ENCODE measurements at regions not wholly inside any gene's neighbourhood (a gene's known extent, or its start where the extent isn't known, plus 50 kb on each side); places are given as distances from the start of the nearest gene placed in this dataset.

- no peak for TF ChIP-seq CTCF (IDR thresholded peaks at IDR 0.05)
Observed at GRCh38 chr4:100023800-100024199, 73.7 kb upstream of the H2AZ1 start.

DNA sequence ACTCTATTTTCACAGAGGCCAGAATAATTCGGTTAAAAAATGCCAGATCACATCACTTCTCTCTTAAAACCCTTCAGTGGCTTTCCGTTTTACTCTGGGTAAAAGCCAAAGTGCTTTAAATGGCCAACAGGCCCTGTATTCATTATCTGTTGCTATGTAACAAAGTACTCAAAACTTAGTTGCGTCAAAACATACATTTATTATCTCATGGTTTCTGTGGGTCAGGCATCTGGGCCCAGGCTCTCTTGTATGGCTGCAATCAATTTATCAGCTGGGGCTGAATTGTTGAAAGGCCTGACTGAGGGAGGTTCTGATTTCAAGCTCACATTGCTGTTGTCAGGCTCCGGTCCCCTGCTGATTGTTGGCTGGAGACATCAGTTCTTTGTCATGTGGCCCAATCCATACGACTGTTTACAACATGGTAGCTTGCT lies 72.7 kb upstream of the H2AZ1 start:
- no peak for DNase-seq (ENCODE audit: low spot score)
- no peaks in the 10 kb centered on the region for H3K27me3 ChIP-seq
- H3K36me3 ChIP-seq: no peaks in the 10 kb centered on the region
- no peak overlapping the region for H3K27ac ChIP-seq
- H3K4me3 ChIP-seq: no peak overlapping the region
- no peak for TF ChIP-seq CTCF (IDR thresholded peaks at IDR 0.05)
- no peaks in the 10 kb centered on the region for H3K4me1 ChIP-seq
- no peaks in the 10 kb centered on the region for H3K9me3 ChIP-seq

More at GRCh38 chr4:100023800-100024199, 73.7 kb upstream of the H2AZ1 start:
- H3K27ac ChIP-seq: no peak overlapping the region
- no peaks in the 10 kb centered on the region for H3K36me3 ChIP-seq
- H3K4me1 ChIP-seq: no peaks in the 10 kb centered on the region
- H3K27me3 ChIP-seq: no peaks in the 10 kb centered on the region
- no peak for DNase-seq (ENCODE audit: low spot score)
- no peaks in the 10 kb centered on the region for H3K9me3 ChIP-seq
- no peak overlapping the region for H3K4me3 ChIP-seq

DNA sequence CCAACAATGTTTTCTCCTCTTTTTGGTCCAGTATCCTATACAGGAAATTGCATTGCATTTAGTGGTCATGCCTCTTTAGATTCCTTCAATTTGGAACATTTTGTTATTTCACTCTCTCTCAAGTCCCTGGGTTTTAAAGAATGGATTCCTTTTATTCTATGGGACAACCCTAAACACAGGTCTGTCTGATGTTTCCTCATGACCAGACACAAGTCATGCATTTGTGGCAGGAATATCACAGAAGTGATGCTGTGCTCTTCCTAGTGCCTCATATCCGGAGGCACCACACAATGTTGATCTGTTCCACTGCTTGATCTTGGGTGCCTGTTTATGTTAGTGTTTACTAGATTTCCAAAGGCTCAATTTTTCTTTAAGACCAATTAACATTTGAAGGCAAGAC lies 69.7 kb upstream of the H2AZ1 start:
- H3K27ac ChIP-seq: no peak overlapping the region
- H3K36me3 ChIP-seq: no peaks in the 10 kb centered on the region
- H3K4me1 ChIP-seq: no peaks in the 10 kb centered on the region
- H3K9me3 ChIP-seq: no peaks in the 10 kb centered on the region
- no peak for TF ChIP-seq CTCF (IDR thresholded peaks at IDR 0.05)
- no peak overlapping the region for H3K4me3 ChIP-seq
- H3K27me3 ChIP-seq: no peaks in the 10 kb centered on the region
- DNase-seq (ENCODE audit: low spot score): no peak

GRCh38 chr4:100017637-100018310 lies 67.7 kb upstream of the H2AZ1 start:
- Histone ChIP-seq H3K36me3 (no peaks in the 10 kb centered on the region), H3K9me3 (no peaks in the 10 kb centered on the region), H3K27ac (no peak overlapping the region), H3K4me1 (no peaks in the 10 kb centered on the region), H3K4me3 (no peak overlapping the region), H3K27me3 (no peaks in the 10 kb centered on the region)
- DNase-seq (ENCODE audit: low spot score): no peak
- no peak for TF ChIP-seq CTCF (IDR thresholded peaks at IDR 0.05)

GRCh38 chr4:100016191-100016590 lies 66.1 kb upstream of the H2AZ1 start:
- Histone ChIP-seq H3K27me3 (no peaks in the 10 kb centered on the region), H3K9me3 (no peaks in the 10 kb centered on the region), H3K36me3 (no peaks in the 10 kb centered on the region), H3K27ac (no peak overlapping the region), H3K4me1 (no peaks in the 10 kb centered on the region), H3K4me3 (no peak overlapping the region)
- DNase-seq (ENCODE audit: low spot score): no peak
- TF ChIP-seq CTCF (IDR thresholded peaks at IDR 0.05): no peak

- Histone ChIP-seq H3K27me3 (no peaks in the 10 kb centered on the region), H3K4me3 (no peak overlapping the region), H3K27ac (no peak overlapping the region), H3K4me1 (no peaks in the 10 kb centered on the region), H3K9me3 (no peaks in the 10 kb centered on the region), H3K36me3 (no peaks in the 10 kb centered on the region)
- no peak for DNase-seq (ENCODE audit: low spot score)
- no peak for TF ChIP-seq CTCF (IDR thresholded peaks at IDR 0.05)
Observed at GRCh38 chr4:100014616-100015015, 64.5 kb upstream of the H2AZ1 start.

Data from right atrium auricular region (tissue), 2 donors.